Stimulated activated naive CD8-positive, alpha-beta T cell treated with anti-CD3 and anti-CD28 coated beads, Interleukin-15, Interleukin-2, amounts not matched to agents 100 ng/mL and 50 ng/mL, for 24 hours (primary cell): ENCODE measurements at regions not wholly inside any gene's neighbourhood (a gene's known extent, or its start where the extent isn't known, plus 50 kb on each side); places are given as distances from the start of the nearest gene placed in this dataset.

ENCODE experiments used
- H3K27ac Mint-ChIP-seq: one replicate; pipeline ENCODE4 v1.8.0; 2021; ENCODE audit warnings: mild to moderate bottlenecking, mixed read lengths
- H3K27me3 Mint-ChIP-seq: one replicate; pipeline ENCODE4 v1.8.0; 2021; ENCODE audit warnings: mixed read lengths
- H3K36me3 Mint-ChIP-seq: one replicate; pipeline ENCODE4 v1.8.0; 2021; ENCODE audit warnings: low read depth, mixed read lengths
- H3K4me1 Mint-ChIP-seq: one replicate; pipeline ENCODE4 v1.8.0; 2021; ENCODE audit warnings: low read depth, mixed read lengths
- H3K4me3 Mint-ChIP-seq: one replicate; pipeline ENCODE4 v1.8.0; 2021; ENCODE audit warnings: mild to moderate bottlenecking, mixed read lengths
- H3K9me3 Mint-ChIP-seq: one replicate; pipeline ENCODE4 v1.8.0; 2021; ENCODE audit warnings: mixed read lengths

DNA sequence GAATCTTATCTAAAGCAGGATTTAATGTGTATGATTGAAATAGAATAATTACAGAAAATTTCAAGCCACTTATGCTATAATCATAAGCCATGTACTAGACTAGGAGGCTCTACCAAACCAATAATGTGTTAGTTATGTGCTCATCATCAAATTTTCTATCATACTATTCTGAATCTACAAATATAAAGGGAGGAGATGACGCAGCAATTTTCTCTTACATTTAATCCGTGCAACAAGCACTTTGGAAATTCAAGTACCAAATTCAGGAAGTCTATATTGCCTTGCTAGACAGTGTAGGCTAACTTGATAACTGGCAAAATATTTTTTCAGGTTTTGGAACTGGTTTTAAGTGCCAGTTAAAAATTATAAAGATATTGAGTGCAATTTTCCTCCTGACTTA lies 283.5 kb downstream of the C4orf33 start:
- no peaks in the 10 kb centered on the region for H3K36me3 Mint-ChIP-seq

DNA sequence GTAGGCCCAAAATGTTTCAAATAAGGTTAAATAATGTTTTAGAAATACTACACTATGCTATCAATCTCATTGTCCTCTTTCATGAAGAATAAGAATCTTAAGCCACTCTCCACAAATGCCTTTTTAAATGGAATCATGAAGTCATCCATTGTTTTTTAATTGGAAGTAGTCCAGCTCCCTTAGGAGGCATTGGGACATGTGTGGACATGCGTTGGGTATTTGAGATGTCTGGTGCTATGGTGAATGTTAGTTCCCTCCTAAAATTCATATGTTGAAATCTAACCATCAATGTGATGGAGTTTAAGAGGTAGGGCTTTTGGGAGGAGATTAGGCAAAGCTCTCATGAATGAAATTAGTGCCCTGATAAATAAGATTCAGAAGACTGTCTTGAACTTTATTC lies 289.0 kb downstream of the C4orf33 start:
- H3K4me3 Mint-ChIP-seq, result no peak overlapping the region
- H3K27me3 Mint-ChIP-seq, result no peaks in the 10 kb centered on the region
- H3K9me3 Mint-ChIP-seq, result no peaks in the 10 kb centered on the region
- no peak overlapping the region for H3K27ac Mint-ChIP-seq
- no peaks in the 10 kb centered on the region for H3K36me3 Mint-ChIP-seq
- no peaks in the 10 kb centered on the region for H3K4me1 Mint-ChIP-seq

More for the DNA sequence above, 283.5 kb downstream of the C4orf33 start:
- Mint-ChIP-seq H3K4me1 (no peaks in the 10 kb centered on the region), H3K4me3 (no peak overlapping the region), H3K9me3 (no peaks in the 10 kb centered on the region), H3K27ac (no peak overlapping the region), H3K27me3 (no peaks in the 10 kb centered on the region)

DNA sequence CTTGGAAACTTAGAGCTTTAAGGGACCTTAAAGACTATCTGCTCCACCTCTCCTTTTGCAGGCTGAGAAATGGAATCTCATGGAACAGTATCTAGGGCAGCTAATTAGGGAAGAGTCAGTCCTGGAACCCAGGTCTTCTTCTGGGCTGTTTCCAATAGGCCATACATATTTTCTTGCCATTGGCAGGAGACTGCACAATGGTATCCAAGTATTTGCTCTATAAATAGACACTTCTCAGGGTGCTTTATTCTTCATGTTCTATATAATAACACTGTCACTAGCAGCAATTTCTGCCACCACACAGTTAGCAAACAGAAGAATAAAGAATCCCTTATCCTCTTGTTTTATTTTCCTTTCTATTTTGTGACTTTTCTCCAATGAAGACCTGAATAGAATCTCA lies 291.7 kb downstream of the C4orf33 start:
- Mint-ChIP-seq H3K4me3 (no peak overlapping the region), H3K36me3 (no peaks in the 10 kb centered on the region), H3K9me3 (no peaks in the 10 kb centered on the region), H3K27ac (no peak overlapping the region), H3K4me1 (no peaks in the 10 kb centered on the region), H3K27me3 (peaks cover 5% of the 10 kb centered on the region)

DNA sequence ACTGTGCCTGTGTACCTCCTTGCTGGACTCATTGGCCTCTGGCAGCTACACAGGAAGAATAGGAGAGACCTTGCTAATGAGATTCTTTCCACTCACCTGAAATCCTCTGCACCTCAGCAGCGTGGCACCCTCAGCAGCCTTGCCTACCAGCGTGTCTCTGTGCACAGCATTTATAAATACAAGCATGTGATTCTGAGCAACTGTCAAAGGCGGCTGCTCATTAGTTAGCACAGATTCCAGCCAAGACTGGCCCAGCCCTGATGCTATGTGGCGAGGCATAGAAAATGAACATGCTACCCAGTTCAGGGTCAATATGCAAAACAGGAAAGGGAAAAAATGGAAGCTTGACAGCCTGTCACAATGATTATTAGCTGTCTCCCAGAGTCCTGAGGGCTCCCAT lies 298.0 kb downstream of the C4orf33 start:
- Mint-ChIP-seq H3K4me1 (no peaks in the 10 kb centered on the region), H3K27ac (no peak overlapping the region), H3K4me3 (no peak overlapping the region)

DNA sequence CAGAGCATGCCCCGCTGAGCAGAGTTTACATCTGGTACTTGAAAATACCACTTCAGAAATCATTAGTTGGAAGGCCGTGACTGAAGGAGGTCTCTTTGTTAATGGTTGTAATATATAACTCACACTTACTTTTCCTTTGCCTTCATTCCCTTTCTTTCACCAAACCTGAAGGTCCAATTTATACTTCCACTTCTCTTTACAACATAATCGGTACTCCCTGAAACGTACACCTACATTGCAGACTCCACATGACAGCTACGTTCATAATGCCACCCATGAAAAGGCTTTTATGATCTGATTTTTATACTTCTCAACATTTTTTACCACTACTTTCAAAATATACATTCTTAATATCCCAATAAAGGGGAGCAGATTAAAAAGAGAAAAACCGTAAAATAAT lies 298.7 kb downstream of the C4orf33 start:
- Mint-ChIP-seq H3K4me1 (no peaks in the 10 kb centered on the region), H3K27ac (no peak overlapping the region), H3K27me3 (peaks cover 5% of the 10 kb centered on the region), H3K36me3 (no peaks in the 10 kb centered on the region), H3K4me3 (no peak overlapping the region), H3K9me3 (peaks cover 8% of the 10 kb centered on the region)

More for the DNA sequence above, 298.0 kb downstream of the C4orf33 start:
- H3K27me3 Mint-ChIP-seq, result peaks cover 5% of the 10 kb centered on the region
- no peaks in the 10 kb centered on the region for H3K36me3 Mint-ChIP-seq
- peaks cover 2% of the 10 kb centered on the region for H3K9me3 Mint-ChIP-seq

DNA sequence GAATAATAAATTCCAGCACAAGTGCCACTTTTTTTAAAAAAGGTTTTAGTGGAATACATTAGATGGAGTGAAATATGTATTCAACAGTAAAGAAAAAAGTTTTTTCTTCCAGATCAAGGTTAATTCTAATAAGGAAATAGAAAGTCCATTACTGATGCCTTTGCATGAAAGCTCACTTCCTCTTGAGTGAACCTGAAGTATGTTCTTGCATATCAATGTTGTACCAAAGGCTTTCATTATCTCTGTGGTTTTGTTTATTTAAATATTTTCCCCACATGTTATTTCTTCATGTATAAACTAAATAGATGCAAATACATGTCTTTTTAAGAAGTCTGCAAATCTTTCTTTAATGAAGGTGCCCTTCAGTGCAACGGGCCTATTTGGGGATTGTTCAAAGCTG lies 307.9 kb downstream of the C4orf33 start:
- H3K27ac Mint-ChIP-seq, result no peak overlapping the region
- no peaks in the 10 kb centered on the region for H3K4me1 Mint-ChIP-seq
- no peaks in the 10 kb centered on the region for H3K36me3 Mint-ChIP-seq
- H3K27me3 Mint-ChIP-seq, result no peaks in the 10 kb centered on the region
- no peak overlapping the region for H3K4me3 Mint-ChIP-seq
- peaks cover 16% of the 10 kb centered on the region for H3K9me3 Mint-ChIP-seq

DNA sequence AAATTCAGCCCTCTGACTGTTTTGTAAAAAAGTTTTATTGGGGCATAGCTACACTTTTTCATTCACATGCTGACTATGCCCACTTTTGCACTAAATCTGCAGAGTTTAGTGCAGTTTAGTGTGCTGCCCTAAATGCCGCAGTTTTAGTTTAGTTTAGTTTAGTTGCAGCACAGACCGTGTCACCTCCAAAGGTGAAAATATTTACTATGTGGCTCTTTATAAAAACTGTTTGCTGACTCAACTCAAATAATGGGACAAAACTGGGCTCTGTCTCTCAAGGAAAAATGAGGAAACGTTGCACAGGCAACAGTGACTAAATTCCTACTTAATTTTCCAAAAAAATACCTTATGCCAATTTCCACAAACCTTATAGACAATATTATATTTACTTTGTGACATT lies 314.2 kb downstream of the C4orf33 start:
- no peaks in the 10 kb centered on the region for H3K27me3 Mint-ChIP-seq
- H3K4me1 Mint-ChIP-seq, result no peaks in the 10 kb centered on the region
- no peak overlapping the region for H3K27ac Mint-ChIP-seq
- no peaks in the 10 kb centered on the region for H3K9me3 Mint-ChIP-seq
- no peaks in the 10 kb centered on the region for H3K36me3 Mint-ChIP-seq
- no peak overlapping the region for H3K4me3 Mint-ChIP-seq

DNA sequence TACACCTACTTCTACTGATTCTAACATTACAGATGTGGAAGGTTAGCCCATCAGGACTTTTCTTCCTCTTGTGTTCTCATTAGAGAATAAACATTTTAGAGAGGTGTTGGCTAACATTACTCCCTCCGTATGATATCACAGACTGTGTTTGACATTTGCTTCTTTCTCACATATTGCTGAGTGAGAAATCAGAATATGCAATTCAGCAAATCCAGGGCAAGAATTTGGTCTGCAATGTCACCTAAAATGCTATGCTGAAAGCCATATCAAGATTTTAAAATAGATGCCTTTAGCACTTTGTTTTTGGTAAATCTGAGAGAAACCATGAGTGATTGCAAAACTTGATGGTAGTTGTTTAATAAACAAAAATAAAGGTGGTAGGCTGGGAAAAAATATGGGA lies 319.1 kb downstream of the C4orf33 start:
- H3K27ac Mint-ChIP-seq, result no peak overlapping the region
- H3K4me3 Mint-ChIP-seq, result no peak overlapping the region
- H3K36me3 Mint-ChIP-seq, result no peaks in the 10 kb centered on the region
- peaks cover 4% of the 10 kb centered on the region for H3K9me3 Mint-ChIP-seq
- no peaks in the 10 kb centered on the region for H3K4me1 Mint-ChIP-seq
- H3K27me3 Mint-ChIP-seq, result no peaks in the 10 kb centered on the region

DNA sequence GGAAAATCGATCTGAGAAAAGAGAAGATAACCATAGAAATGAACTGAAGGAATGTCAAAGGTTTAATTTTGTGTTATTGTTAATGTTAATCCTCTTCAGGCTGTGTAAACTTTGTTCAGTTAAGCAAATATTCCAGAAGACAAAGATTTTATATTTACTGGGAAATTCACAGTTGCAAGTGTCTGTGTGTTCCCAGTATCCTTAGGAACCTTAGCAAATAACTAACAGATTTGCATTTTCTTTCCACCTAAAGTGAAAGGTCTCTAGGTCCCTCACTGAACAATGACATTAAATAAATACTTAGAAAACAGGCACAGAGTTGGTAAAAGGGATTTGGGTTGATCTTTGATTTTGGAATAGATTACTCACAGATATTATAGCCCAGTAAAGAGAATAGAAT lies 324.7 kb downstream of the C4orf33 start:
- H3K4me1 Mint-ChIP-seq, result no peaks in the 10 kb centered on the region
- H3K36me3 Mint-ChIP-seq, result no peaks in the 10 kb centered on the region
- peaks cover 4% of the 10 kb centered on the region for H3K9me3 Mint-ChIP-seq
- no peaks in the 10 kb centered on the region for H3K27me3 Mint-ChIP-seq
- no peak overlapping the region for H3K27ac Mint-ChIP-seq
- H3K4me3 Mint-ChIP-seq, result no peak overlapping the region

DNA sequence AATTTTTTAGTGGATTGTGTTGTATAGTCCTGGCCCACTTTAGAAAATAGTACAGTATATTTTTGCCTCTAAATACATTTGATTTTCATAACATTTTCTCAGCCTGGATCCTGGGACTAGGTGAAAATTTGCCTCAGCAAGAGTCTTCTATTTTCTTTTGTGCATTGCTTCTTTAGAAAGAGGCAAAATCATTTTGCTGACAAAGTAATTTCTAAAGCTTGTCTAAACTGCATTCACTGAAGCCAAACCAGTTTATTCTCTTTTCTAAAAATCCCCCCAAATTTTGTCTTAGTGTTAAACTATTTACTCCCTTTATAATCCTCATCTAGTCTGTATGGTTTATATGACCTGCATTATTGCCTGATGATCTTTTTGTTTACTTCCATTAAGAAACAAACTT lies 326.3 kb downstream of the C4orf33 start:
- no peaks in the 10 kb centered on the region for H3K9me3 Mint-ChIP-seq
- no peak overlapping the region for H3K4me3 Mint-ChIP-seq
- no peaks in the 10 kb centered on the region for H3K27me3 Mint-ChIP-seq
- no peak overlapping the region for H3K27ac Mint-ChIP-seq
- no peaks in the 10 kb centered on the region for H3K36me3 Mint-ChIP-seq
- no peaks in the 10 kb centered on the region for H3K4me1 Mint-ChIP-seq

DNA sequence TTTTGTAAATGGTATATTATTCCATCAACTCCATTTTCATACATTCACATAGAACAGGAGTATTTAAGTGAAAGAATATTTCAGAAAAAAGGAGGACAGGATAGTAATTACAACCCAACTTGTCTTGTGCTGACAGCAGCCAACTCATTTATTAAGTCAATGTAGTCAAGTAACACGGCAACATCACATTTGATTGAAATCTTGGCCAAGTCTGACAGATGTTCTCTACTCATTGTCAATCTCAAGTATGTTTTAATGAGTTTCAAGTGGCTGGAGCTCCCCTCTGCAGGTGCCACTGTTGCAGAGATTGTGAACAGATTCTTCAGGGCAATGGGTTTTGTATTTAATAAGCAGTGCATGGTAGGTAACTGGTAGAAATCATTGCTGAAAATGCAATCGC lies 332.5 kb downstream of the C4orf33 start:
- no peaks in the 10 kb centered on the region for H3K4me1 Mint-ChIP-seq
- H3K4me3 Mint-ChIP-seq, result no peak overlapping the region
- H3K9me3 Mint-ChIP-seq, result no peaks in the 10 kb centered on the region
- H3K36me3 Mint-ChIP-seq, result no peaks in the 10 kb centered on the region
- no peak overlapping the region for H3K27ac Mint-ChIP-seq
- H3K27me3 Mint-ChIP-seq, result no peaks in the 10 kb centered on the region

DNA sequence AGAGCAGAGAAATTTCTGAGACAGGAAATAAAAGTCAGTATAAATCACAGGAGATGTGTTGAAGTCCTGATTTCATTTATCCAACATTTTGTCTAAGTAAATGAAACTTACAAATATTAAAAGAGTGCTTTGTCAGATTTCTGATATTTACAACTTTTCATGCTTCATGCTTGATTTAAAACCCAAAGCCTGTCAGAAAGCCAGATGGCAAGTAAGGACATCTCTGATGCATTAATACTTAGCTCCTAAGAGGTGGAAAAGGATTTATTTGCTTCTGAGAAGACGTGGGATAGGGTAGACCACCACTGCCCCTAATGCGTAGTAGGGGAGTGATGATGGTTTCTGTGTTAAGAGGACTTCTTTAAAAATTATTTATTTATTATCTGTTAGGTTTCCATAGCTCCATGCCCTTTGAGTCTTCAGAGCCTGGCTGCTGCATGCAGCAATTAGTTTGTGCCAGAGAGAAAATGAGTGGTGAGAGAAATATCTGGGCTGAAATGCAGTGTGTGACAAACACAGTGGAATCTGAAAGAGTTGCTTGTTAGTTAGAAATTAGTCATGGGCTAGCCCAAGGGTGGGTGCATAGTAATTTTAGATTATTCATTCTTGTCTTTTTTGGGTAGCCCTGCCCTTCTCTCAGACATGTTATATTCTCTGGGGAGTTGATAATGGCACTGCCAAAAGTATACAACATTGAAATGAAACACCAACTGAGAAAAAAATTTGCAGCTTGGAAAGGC lies 333.8 kb downstream of the C4orf33 start:
- Mint-ChIP-seq H3K9me3 (no peaks in the 10 kb centered on the region), H3K27me3 (no peaks in the 10 kb centered on the region), H3K36me3 (no peaks in the 10 kb centered on the region), H3K27ac (no peak overlapping the region), H3K4me3 (no peak overlapping the region), H3K4me1 (no peaks in the 10 kb centered on the region)

DNA sequence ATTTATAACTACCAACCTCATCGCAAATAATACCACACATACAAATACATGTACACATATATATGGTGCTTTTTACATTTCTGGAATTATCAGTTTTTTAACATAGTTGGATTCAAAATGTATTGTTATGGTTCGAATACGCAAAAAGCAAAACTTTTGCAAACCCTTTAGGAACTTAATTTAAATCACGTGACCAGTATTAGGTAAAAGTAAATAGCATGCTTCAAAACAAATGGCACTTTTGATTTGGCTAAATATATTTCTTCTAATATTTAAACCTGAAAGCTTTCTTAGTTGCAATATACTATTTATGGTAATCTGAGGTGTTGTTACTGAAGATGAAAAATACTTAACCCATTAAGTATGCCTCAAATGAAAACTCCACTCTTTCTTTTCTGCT lies 341.4 kb downstream of the C4orf33 start:
- no peaks in the 10 kb centered on the region for H3K4me1 Mint-ChIP-seq

DNA sequence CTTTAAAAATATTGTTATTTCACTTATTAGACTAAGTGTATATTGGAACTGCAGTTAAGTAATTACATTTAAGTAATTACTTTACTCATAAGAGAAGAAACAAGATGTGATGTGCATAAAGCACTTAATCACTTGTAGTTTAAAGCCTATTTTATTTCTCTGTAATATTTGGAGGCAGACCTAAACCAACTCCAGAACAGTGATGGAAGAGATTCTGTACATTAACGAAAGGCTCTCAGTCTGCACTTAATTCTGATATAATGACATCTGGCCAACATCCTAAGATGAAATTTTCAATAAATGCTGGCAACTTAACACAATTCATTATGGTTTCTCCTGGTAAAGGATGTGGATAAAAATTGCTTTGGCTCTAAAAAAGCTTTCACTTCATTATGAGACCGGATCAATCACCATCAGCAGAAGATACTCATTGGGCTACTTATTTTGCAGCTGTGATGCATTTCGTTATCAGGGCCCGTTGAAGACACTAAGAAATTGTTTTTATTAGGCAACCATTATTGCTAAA lies 342.6 kb downstream of the C4orf33 start:
- no peaks in the 10 kb centered on the region for H3K36me3 Mint-ChIP-seq
- H3K9me3 Mint-ChIP-seq, result no peaks in the 10 kb centered on the region
- no peaks in the 10 kb centered on the region for H3K4me1 Mint-ChIP-seq

More for the DNA sequence above, 341.4 kb downstream of the C4orf33 start:
- H3K27ac Mint-ChIP-seq, result no peak overlapping the region
- H3K9me3 Mint-ChIP-seq, result no peaks in the 10 kb centered on the region
- no peaks in the 10 kb centered on the region for H3K36me3 Mint-ChIP-seq
- H3K27me3 Mint-ChIP-seq, result no peaks in the 10 kb centered on the region
- H3K4me3 Mint-ChIP-seq, result no peak overlapping the region

DNA sequence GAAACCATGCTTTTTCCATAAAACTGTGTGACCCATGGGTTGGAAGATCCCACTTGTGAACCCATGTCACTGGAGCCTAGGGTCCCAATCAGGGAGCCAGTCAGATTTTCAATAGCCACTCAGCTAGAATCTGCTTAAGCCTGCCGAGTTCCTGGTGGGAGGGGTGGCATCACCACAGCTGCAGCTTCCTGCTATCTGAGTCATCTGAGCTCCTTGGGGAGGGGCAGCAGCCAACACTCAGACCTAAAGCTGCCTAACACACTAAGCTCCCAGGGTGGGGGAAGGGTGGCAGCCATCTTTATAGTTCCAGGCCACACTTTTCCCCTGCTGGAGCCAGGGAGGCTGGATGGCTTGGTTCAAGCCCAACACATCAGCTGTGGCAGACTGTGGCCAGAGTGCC lies 350.1 kb downstream of the C4orf33 start:
- H3K4me3 Mint-ChIP-seq, result no peak overlapping the region
- H3K4me1 Mint-ChIP-seq, result no peaks in the 10 kb centered on the region
- no peak overlapping the region for H3K27ac Mint-ChIP-seq
- peaks cover 5% of the 10 kb centered on the region for H3K9me3 Mint-ChIP-seq
- no peaks in the 10 kb centered on the region for H3K36me3 Mint-ChIP-seq
- no peaks in the 10 kb centered on the region for H3K27me3 Mint-ChIP-seq

More for the DNA sequence above, 342.6 kb downstream of the C4orf33 start:
- Mint-ChIP-seq H3K4me3 (no peak overlapping the region), H3K27ac (no peak overlapping the region), H3K27me3 (no peaks in the 10 kb centered on the region)
